H9 (cell line): ENCODE measurements at regions not wholly inside any gene's neighbourhood (a gene's known extent, or its start where the extent isn't known, plus 50 kb on each side); places are given as distances from the start of the nearest gene placed in this dataset.

Source experiments
- DNase-seq: peaks from one replicate; pipeline ENCODE4 v3.0.0-alpha.2; 2017
- H2AFZ ChIP-seq: one replicate; pipeline ENCODE4 v1.6.1; 2013; ENCODE audit warnings: mild to moderate bottlenecking, low read length, control low read depth, moderate library complexity
- H2AK5ac ChIP-seq: 2 replicates; pipeline ENCODE4 v1.6.1; 2013; ENCODE audit warnings: low read length, control low read depth, mixed read lengths; ENCODE audit not compliant: insufficient read length
- H2BK120ac ChIP-seq: one replicate; pipeline ENCODE4 v1.6.1; 2013; ENCODE audit warnings: low read depth, mild to moderate bottlenecking, low read length, control low read depth, inconsistent platforms; ENCODE audit not compliant: poor library complexity, severe bottlenecking
- H2BK12ac ChIP-seq: 2 replicates; pipeline ENCODE4 v1.6.1; 2013; ENCODE audit warnings: low read length, control low read depth, mixed read lengths, low read depth; ENCODE audit not compliant: insufficient read length
- H2BK15ac ChIP-seq: 2 replicates; pipeline ENCODE4 v1.6.1; 2013; ENCODE audit warnings: low read depth, low read length, control low read depth
- H2BK20ac ChIP-seq: one replicate; pipeline ENCODE4 v1.6.1; 2013; ENCODE audit warnings: low read depth, mild to moderate bottlenecking, low read length, control low read depth, inconsistent platforms; ENCODE audit not compliant: poor library complexity, severe bottlenecking
- H2BK5ac ChIP-seq: 2 replicates; pipeline ENCODE4 v1.6.1; 2013; ENCODE audit warnings: low read length, control low read depth, mixed read lengths; ENCODE audit not compliant: insufficient read length
- H3K14ac ChIP-seq: 2 replicates; pipeline ENCODE4 v1.6.1; 2013; ENCODE audit warnings: low read length, control low read depth; ENCODE audit not compliant: insufficient read depth
- H3K18ac ChIP-seq: 2 replicates; pipeline ENCODE4 v1.6.1; 2013; ENCODE audit warnings: low read depth, mild to moderate bottlenecking, mixed read lengths, low read length, control low read depth; ENCODE audit not compliant: insufficient read length
- H3K23ac ChIP-seq: 2 replicates; pipeline ENCODE4 v1.6.1; 2013; ENCODE audit warnings: low read length, control low read depth, mixed read lengths, low read depth; ENCODE audit not compliant: insufficient read length
- H3K23me2 ChIP-seq: 2 replicates; pipeline ENCODE4 v1.6.1; 2013; ENCODE audit warnings: low read depth, mild to moderate bottlenecking, mixed read lengths, low read length, control low read depth; ENCODE audit not compliant: insufficient read length, poor library complexity, severe bottlenecking
- H3K27ac ChIP-seq: 2 replicates; pipeline ENCODE4 v1.5.1; 2013; ENCODE audit warnings: low read length, control low read depth, mixed read lengths, low read depth; ENCODE audit not compliant: insufficient read length
- H3K27me3 ChIP-seq: 2 replicates; pipeline ENCODE4 v1.6.1; 2013; ENCODE audit warnings: low read length, control low read depth, inconsistent platforms; ENCODE audit not compliant: insufficient read depth
- H3K4ac ChIP-seq: 2 replicates; pipeline ENCODE4 v1.6.1; 2013; ENCODE audit warnings: low read depth, mild to moderate bottlenecking, control low read depth, inconsistent platforms, low read length, moderate library complexity
- H3K4me1 ChIP-seq: 2 replicates; pipeline ENCODE4 v1.6.1; 2013; ENCODE audit warnings: low read length, control low read depth, inconsistent platforms; ENCODE audit not compliant: insufficient read depth
- H3K4me2 ChIP-seq: 2 replicates; pipeline ENCODE4 v1.6.1; 2013; ENCODE audit warnings: low read length, control low read depth, mixed read lengths; ENCODE audit not compliant: insufficient read length, insufficient read depth
- H3K56ac ChIP-seq: 2 replicates; pipeline ENCODE4 v1.6.1; 2013; ENCODE audit warnings: low read depth, mild to moderate bottlenecking, mixed read lengths, low read length, control low read depth; ENCODE audit not compliant: insufficient read length
- H3K79me1 ChIP-seq: 2 replicates; pipeline ENCODE4 v1.6.1; 2013; ENCODE audit warnings: low read depth, mild to moderate bottlenecking, moderate library complexity, low read length, control low read depth, inconsistent platforms; ENCODE audit not compliant: insufficient read depth, poor library complexity, severe bottlenecking
- H3K79me2 ChIP-seq: 2 replicates; pipeline ENCODE4 v1.6.1; 2013; ENCODE audit warnings: low read length, control low read depth, inconsistent platforms; ENCODE audit not compliant: insufficient read depth
- H3K9ac ChIP-seq: 2 replicates; pipeline ENCODE4 v1.6.1; 2013; ENCODE audit warnings: low read length, control low read depth, mixed read lengths; ENCODE audit not compliant: insufficient read length; ENCODE audit errors: extremely low read depth
- H3K9me3 ChIP-seq: one replicate; pipeline ENCODE4 v1.6.1; 2013; ENCODE audit warnings: low read depth, low read length, inconsistent platforms; ENCODE audit not compliant: control insufficient read depth
- H3T11ph ChIP-seq: one replicate; pipeline ENCODE4 v1.6.1; 2013; ENCODE audit warnings: mild to moderate bottlenecking, low read length, control low read depth, inconsistent platforms
- H4K20me1 ChIP-seq: one replicate; pipeline ENCODE4 v1.6.1; 2013; ENCODE audit not compliant: control insufficient read depth, insufficient read length, insufficient read depth
- H4K5ac ChIP-seq: 2 replicates; pipeline ENCODE4 v1.6.1; 2013; ENCODE audit warnings: low read depth, mild to moderate bottlenecking, mixed read lengths, low read length, control low read depth; ENCODE audit not compliant: insufficient read length
- H4K8ac ChIP-seq: replicated peaks from 2 replicates; pipeline ENCODE4 v1.6.1; 2013; ENCODE audit warnings: low read length, control low read depth, mixed read lengths, low read depth; ENCODE audit not compliant: insufficient read length
- H4K91ac ChIP-seq: 2 replicates; pipeline ENCODE4 v1.6.1; 2013; ENCODE audit warnings: low read depth, mild to moderate bottlenecking, moderate library complexity, mixed read lengths, low read length, control low read depth; ENCODE audit not compliant: insufficient read length
- H3K27ac Mint-ChIP-seq, 3 experiments: 2 replicates in 2 of 3; 3 replicates in 1 of 3; pipeline ENCODE4 v1.8.0; 2020 to 2021; ENCODE audit warnings: mixed read lengths in 3 of 3, mild to moderate bottlenecking in 1 of 3, moderate library complexity in 1 of 3
- H3K27me3 Mint-ChIP-seq: 2 replicates; pipeline ENCODE4 v1.8.0; 2021; ENCODE audit warnings: low read depth, mild to moderate bottlenecking, moderate library complexity, mixed read lengths
- H3K36me3 Mint-ChIP-seq, 3 experiments: 2 replicates in 2 of 3; 3 replicates in 1 of 3; pipeline ENCODE4 v1.8.0; 2020 to 2021; ENCODE audit warnings: low read depth in 3 of 3, mixed read lengths in 3 of 3; ENCODE audit not compliant: insufficient read depth in 1 of 3
- H3K4me1 Mint-ChIP-seq, 2 experiments: 2 replicates each; pipeline ENCODE4 v1.8.0; 2020; ENCODE audit warnings: mixed read lengths in 2 of 2
- H3K4me3 Mint-ChIP-seq, 2 experiments: 2 replicates in 1 of 2; 3 replicates in 1 of 2; pipeline ENCODE4 v1.8.0; 2020 to 2021; ENCODE audit warnings: mild to moderate bottlenecking in 2 of 2, mixed read lengths in 2 of 2, moderate library complexity in 1 of 2
- H3K9me3 Mint-ChIP-seq, 2 experiments: 2 replicates in 1 of 2; 3 replicates in 1 of 2; pipeline ENCODE4 v1.8.0; 2020; ENCODE audit warnings: mild to moderate bottlenecking in 2 of 2, mixed read lengths in 2 of 2, moderate library complexity in 1 of 2
- CTCF ChIP-seq: fragments of 200-600 bp; sonication (generic); conservative IDR thresholded peaks from 3 replicates; pipeline ENCODE4 v1.8.0; 2021; ENCODE audit warnings: antibody characterized with exemption, mild to moderate bottlenecking
- WGBS: extraction: QIAGEN DNeasy Blood & Tissue Kit; methylation state at CpG from one replicate; pipeline ENCODE4 v1.1.7; 2013; ENCODE audit warnings: missing lambda C conversion rate, low lambda C conversion rate, mixed read lengths; ENCODE audit not compliant: insufficient read length; ENCODE audit errors: extremely low coverage; 5-methylcytosine and 5-hydroxymethylcytosine counted together

DNA sequence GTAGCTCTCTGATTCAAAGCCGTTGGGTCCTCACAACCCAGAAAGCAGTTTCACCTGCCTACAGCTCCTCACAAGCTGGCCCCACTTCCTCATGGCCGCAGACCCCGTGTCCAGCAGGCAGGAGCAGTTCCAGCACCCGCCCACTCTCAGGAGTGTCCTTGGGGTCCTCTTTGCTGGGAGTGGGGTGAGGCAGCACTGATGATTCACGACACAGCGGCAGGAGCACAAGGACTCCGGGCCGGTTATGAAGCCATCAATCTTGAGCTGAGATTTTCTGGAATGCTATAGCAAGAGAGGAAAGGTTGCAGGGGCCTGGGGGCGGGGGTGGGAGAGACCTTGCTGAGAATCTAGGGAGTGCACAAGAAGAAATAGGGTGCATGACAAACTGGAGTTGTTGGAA, 311.2 kb downstream of the NXPE2 start:
- no peaks in the 10 kb centered on the region for H3K27me3 ChIP-seq
- no peak overlapping the region for H2BK5ac ChIP-seq
- no peak overlapping the region for H3K14ac ChIP-seq
- no peak for DNase-seq
- Mint-ChIP-seq H3K4me1 (peaks cover 3 to 11% of the 10 kb centered on the region in 2 experiments; a peak in 3 of 4 replicates), H3K27me3 (no peaks in the 10 kb centered on the region; the same call in 1 of the 2 replicates), H3K36me3 (no peaks in the 10 kb centered on the region), H3K27ac (no peak overlapping the region), H3K9me3 (no peaks in the 10 kb centered on the region), H3K4me3 (no peak overlapping the region)
- no peaks in the 10 kb centered on the region for H3K4me1 ChIP-seq
- no peak overlapping the region for H2BK12ac ChIP-seq
- H2AFZ ChIP-seq: no peak overlapping the region
- H3T11ph ChIP-seq: no peak overlapping the region
- no peak for TF ChIP-seq CTCF
- H3K79me2 ChIP-seq: no peaks in the 10 kb centered on the region
- no peak overlapping the region for H3K9ac ChIP-seq
- H2BK20ac ChIP-seq: no peak overlapping the region
- H3K79me1 ChIP-seq: no peaks in the 10 kb centered on the region
- no peak overlapping the region for H4K91ac ChIP-seq
- no peak overlapping the region for H4K5ac ChIP-seq
- H3K56ac ChIP-seq: no peak overlapping the region
- no peak overlapping the region for H2AK5ac ChIP-seq
- H4K8ac ChIP-seq: no peak overlapping the region
- no CpG with 5 or more reads among the region's 9 CpGs for WGBS
- H3K4ac ChIP-seq: no peak overlapping the region
- H3K27ac ChIP-seq: no peak overlapping the region
- no peak overlapping the region for H2BK15ac ChIP-seq
- no peaks in the 10 kb centered on the region for H4K20me1 ChIP-seq
- no peak overlapping the region for H2BK120ac ChIP-seq
- no peak overlapping the region for H3K23ac ChIP-seq
- H3K4me2 ChIP-seq: no peak overlapping the region
- H3K18ac ChIP-seq: no peak overlapping the region
- no peaks in the 10 kb centered on the region for H3K23me2 ChIP-seq
- no peaks in the 10 kb centered on the region for H3K9me3 ChIP-seq
